Endothelial cell of umbilical vein (primary cell): ENCODE measurements at regions not wholly inside any gene's neighbourhood (a gene's known extent, or its start where the extent isn't known, plus 50 kb on each side); places are given as distances from the start of the nearest gene placed in this dataset.

Experiments
- CTCF ChIP-seq, 2 donors: IDR thresholded peaks; 1 replicate in 1 of 2; 2 replicates in 1 of 2; pipeline ENCODE4 v1.5.1; 2011; ENCODE audit warnings: low read length in 2 of 2, mild to moderate bottlenecking in 2 of 2, moderate library complexity in 2 of 2, control low read depth in 1 of 2, inconsistent platforms in 1 of 2, low read depth in 1 of 2; ENCODE audit not compliant: insufficient read depth in 1 of 2; ENCODE audit errors: extremely low read depth in 1 of 2
- EZH2 ChIP-seq: IDR thresholded peaks from 2 replicates; pipeline ENCODE4 v1.6.1; 2012; ENCODE audit warnings: borderline replicate concordance, low read depth, mild to moderate bottlenecking, moderate library complexity, low read length, inconsistent platforms; ENCODE audit not compliant: severe bottlenecking
- JUN ChIP-seq: IDR thresholded peaks from 2 replicates; pipeline ENCODE4 v1.6.1; 2011; ENCODE audit warnings: borderline replicate concordance, low read depth; ENCODE audit not compliant: insufficient read length, insufficient read depth

GRCh38 chr2:211157856-211158463 is 601.6 kb downstream of the CPS1 start:
- TF ChIP-seq CTCF (IDR thresholded peaks at IDR 0.05; ENCODE audit: extremely low read depth in 1 of 2, insufficient read depth in 1 of 2, low read depth in 1 of 2, low read length in 2 of 2) (peak; percentile 67 to 71), JUN (no peak), EZH2 (no peak)
